GM19438 (cell line): ENCODE measurements at regions not wholly inside any gene's neighbourhood (a gene's known extent, or its start where the extent isn't known, plus 50 kb on each side); places are given as distances from the start of the nearest gene placed in this dataset.
"Not testable (repeated sequence)": the region's sequence is repeated elsewhere in the genome, so short reads cannot be mapped to it uniquely, and the experiment has no call there.

Experiments used
- ATAC-seq: cut with Tn5 transposase; IDR thresholded peaks from one replicate; pipeline ENCODE4 v1.9.1; 2021; ENCODE audit warnings: low read depth; ENCODE audit not compliant: unreplicated experiment

DNA sequence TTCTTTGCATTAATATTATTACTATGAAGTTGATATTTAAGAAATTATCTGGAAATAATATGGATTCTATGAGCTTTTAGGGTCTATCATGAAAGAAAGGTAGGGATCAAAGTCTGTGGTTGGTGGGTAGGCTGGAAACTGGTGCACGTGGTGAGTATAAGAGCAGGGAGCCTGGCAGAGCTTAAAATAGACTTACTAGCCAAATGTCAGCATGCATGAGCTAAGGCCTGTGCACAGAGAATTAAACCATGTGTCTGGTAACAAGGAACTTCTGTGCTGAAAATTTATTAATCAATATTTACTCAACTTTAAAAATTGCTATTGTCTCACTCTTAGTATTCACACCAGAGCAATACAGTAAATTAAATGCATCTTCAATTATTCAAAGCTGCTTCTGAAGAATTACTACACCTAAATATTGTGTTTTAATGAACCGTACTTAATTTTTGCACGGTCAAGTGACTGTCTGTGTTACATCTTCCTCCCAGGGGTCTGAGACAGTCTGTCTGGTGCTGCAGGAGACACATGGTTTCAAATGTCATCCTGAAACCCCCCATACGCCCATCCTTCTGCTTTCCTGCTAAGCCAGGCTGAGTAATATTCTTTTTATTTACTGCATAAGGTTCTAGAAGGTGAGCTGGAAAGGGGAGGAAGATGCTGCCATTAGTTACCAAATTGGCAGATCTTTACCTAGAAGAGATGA, 161.0 kb upstream of the NLRP1 start:
- no peak for ATAC-seq

- ATAC-seq, result no peak
Observed at GRCh38 chr17:5747276-5747675, 163.0 kb upstream of the NLRP1 start.

DNA sequence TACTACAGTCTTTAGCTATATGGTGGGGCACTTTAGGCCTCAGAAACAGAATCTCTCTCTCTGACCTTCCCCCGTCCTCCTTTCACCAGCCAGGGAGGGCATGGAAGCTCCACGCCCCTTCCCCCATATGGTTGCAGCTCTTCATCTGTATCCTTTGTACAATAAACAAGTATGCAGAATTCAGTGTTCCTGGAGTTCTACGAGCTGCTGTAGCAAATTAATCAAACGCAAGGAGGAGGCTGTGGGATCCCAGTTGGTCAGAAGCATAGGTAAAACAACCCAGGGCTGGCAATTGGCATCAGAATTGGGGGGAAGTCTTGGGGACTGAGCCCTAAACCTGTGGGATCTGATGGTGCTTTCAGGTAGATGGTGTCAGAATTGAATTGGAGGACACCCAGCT, 163.7 kb upstream of the NLRP1 start:
- ATAC-seq, result no peak

GRCh38 chr17:5753421-5753820, 169.1 kb upstream of the NLRP1 start:
- ATAC-seq, result no peak

- no peak for ATAC-seq
Observed at GRCh38 chr17:5757314-5757907, 173.1 kb upstream of the NLRP1 start.

DNA sequence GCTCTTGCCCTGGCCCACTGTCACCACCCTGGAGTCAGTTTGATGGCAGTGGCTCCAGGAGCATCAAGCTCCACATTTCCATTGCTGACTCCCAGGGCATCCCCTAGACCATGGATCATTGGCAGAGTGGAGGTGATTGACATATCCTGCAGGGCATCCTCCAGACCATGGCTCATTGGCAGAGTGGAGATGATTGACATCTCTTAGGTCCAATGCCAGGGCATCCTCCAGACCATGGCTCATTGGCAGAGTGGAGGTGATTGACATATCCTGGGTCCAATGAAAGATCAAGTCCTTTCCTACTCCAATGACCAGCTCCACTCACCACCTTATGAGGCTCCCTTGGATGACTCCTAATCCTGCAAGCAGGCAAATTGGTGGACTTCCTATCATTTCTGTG, 174.3 kb upstream of the NLRP1 start:
- ATAC-seq, result no peak

DNA sequence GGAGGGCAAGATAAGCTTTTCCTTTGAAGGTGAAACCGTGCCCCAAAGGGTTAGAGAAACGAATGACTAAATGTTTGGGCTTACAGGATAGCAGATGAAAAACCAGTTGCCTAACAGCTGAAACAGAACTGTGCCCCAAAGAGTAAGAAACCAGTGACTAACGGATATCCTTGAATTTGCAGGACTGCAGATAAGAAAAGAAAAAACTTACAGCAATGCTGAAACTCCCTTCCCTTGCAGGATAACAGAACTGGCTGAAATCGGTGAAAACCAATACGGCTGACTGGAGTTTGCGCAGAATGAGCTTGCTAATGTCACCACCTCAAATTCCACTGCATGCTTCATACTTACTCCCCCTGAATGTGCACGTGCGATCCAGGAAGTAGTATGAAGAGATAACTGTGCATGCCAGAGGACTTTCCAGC, 175.2 kb upstream of the NLRP1 start:
- no peak for ATAC-seq

- no peak for ATAC-seq
Observed at GRCh38 chr17:5762191-5762590, 177.9 kb upstream of the NLRP1 start.

DNA sequence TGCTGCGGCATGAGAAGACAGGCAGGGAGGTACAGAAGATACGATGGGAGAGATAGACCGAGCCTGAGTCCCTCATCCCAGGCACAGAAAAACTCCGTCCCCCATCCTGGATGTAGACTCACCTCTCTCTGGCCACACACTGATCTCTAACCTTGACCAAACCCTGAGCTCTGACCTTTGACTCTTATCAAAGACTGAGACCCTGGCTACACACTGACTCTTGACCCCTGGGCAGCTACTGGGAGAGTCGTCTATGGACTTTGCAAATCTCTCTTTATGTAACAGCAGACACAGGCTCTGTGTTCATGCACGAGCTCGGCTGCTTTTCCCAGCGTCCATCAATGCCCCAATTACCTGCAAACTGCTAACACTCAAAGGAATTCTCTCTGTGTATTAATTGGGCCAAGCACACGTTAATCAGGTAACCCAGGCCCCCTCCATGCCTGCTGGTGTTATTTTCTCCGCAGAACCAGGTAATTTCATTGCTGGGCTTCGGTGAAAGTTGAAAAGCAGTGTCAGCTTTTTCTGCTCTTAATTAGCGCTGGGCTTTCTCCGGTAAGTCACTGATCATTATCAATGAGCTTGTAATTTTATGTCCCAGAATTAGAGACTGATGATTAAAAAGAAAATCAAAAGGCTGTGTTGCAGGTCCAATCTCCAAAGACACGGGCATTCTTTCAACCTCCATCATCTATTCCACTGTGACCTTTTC, 179.4 kb upstream of the NLRP1 start:
- no peak for ATAC-seq

GRCh38 chr17:5769593-5770354, 185.5 kb upstream of the NLRP1 start:
- no peak for ATAC-seq

DNA sequence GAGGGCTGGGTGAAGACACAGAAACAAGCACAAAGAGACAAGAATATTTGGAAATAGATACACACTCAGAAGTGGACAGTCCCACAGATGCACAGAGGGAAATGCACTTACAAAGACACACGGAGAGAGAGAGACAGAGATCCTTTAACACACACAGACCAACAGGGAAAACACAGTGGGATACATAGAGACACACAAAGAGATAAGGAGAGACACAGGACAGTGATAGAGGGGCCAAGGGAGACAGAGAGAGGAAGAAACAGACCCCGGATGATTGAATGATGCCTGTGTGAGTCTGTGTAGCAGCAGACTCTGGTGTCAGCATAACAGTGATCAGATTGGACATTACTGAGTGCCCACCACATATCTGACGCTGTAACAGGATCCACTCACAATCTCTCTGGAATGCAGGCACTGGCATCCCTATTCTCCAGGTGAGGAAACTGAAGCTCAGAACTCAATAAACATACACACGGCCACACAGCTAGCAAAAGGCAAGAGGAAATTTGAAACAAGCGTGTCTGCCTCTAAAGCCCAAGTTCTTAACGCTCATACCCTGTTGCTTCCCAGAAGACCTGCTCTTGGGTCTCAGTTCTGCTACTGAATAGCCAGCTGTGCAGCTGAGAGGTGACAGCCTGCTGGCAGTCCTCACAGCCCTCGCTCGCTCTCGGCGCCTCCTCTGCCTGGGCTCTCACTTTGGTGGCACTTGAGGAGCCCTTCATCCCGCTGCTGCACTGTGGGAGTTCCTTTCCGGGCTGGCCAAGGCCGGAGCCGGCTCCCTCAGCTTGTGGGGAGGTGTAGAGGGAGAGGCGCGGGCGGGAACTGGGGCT, 186.3 kb upstream of the NLRP1 start:
- no peak for ATAC-seq

GRCh38 chr17:5771271-5771577, 186.9 kb upstream of the NLRP1 start:
- ATAC-seq, result not testable (repeated sequence)

- ATAC-seq, result not testable (repeated sequence)
Observed at GRCh38 chr17:5772017-5772416, 187.7 kb upstream of the NLRP1 start.

- no peak for ATAC-seq
Observed at GRCh38 chr17:5772720-5773119, 188.4 kb upstream of the NLRP1 start.

- ATAC-seq, result no peak
Observed at GRCh38 chr17:5773816-5774360, 189.6 kb upstream of the NLRP1 start.

DNA sequence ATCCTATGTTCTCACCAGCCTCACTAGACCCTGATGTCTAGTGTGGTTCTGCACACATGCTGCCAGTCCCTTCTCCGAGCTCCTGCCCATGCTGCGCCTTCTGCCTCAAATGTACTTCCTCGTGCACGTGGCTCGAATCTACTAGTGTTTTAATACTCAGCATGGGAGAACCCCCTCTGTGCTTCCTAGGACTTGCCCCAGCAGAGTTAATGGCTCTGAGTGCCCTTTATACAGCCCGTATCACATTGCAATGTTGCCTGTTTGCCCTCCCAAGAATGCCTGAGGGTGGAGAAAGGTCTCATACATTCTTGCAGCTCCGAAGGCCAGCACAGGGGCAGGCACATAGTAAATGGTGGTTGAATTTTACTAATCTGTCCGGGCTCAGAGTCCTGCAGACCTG, 190.8 kb upstream of the NLRP1 start:
- ATAC-seq, result no peak

DNA sequence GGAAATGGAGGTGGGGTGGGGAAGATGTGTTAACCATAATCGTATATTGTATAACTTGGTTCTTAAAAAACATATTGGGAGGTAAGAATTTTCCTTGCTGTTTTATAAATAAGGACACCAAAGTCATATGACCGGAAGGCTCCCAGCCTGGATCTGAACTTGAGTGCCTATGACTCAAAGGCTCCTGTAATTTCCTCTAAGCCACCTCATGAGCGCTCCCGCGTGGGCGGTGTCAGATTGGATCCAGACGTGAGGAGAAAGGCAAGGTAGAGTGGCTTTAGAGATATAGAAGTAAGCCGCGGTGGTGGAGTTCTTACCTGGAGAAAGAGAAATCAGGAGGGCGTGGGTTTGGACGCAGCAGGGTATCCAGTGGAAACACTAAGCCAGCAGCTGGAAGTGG, 196.2 kb upstream of the NLRP1 start:
- no peak for ATAC-seq

- no peak for ATAC-seq
Observed at GRCh38 chr17:5781236-5781927, 197.1 kb upstream of the NLRP1 start.

DNA sequence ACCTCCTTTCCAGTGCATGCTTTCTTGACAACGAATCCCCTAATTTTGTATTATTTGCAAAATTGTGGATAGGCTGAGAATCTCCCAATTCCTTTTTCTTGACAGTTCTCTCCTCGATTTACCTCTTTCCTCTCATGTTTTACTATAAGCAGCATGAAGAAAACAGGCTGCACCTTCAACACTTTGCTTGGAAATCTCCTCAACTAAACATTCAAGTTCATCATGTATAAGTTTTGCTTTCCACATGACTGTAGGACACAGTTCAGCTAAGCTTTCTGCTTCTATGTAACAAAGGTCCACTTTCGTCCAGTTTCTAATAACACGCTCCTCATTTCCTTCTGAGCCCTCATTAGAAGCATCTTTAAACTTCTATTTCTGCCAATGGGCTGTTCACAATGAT, 199.0 kb upstream of the NLRP1 start:
- no peak for ATAC-seq

DNA sequence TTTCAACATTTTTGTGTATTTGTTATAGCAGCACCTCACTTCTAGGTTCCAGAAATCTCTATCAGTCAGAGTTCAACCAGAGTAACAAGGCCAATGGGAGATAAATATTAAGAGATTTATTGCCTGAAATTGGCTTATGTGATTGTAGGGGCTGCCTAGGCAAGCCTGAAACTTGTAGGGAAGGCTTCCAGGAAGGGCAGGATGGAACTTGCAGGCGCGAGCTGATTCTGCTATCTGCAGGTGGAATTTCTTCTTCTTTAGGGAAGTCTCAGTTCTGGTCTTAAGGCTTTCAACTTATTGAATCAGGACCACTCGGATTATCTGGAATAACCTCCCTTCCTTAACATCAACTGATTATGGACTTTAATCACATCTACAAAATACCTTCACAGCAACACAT, 199.5 kb upstream of the NLRP1 start:
- no peak for ATAC-seq
